HG02623 (cell line): ENCODE measurements at regions not wholly inside any gene's neighbourhood (a gene's known extent, or its start where the extent isn't known, plus 50 kb on each side); places are given as distances from the start of the nearest gene placed in this dataset.

ENCODE experiments used
- ATAC-seq: cut with Tn5 transposase; IDR thresholded peaks from one replicate; pipeline ENCODE4 v1.9.1; 2021; ENCODE audit warnings: moderate library complexity; ENCODE audit not compliant: unreplicated experiment

DNA sequence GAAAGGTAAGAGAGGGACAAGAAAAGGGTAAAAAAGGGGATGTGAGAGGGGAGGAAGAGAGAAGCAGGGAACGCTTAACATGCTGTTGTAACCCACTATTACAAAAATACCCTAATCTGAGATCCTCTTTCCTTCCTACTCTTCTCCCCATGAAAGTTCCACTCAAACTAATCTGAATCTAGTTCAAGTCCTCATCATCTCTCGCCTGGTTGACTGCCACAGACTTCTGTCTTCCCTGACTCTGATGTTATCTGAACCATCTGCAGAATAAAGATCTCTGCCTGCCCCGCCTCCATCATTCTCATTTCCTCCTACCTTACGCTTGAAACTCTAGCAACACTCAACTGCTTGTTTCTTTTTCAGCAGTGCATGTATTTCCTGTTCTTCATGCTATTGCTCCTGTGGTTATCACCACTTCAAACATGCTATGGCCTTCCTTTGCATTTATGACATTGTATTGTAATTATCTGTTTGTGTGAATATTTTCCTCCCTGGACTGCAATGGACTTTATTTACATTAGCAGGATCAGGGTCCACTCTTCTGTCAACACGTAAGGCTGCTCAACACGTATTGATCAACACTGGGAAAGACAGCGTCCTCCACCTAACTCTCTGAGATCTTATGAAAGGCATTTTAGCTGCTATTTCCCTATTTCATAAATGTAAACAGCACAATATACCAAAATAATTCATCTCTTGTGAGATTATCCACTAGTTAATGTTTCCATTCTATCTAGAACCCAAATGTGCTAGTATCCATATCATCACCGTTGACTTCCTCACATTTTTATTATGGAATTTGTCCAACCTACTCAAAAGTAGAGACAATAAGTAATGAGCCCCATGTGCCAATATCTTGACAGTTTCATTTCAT lies 215.5 kb upstream of the USP25 start:
- peak; percentile 98 for ATAC-seq

DNA sequence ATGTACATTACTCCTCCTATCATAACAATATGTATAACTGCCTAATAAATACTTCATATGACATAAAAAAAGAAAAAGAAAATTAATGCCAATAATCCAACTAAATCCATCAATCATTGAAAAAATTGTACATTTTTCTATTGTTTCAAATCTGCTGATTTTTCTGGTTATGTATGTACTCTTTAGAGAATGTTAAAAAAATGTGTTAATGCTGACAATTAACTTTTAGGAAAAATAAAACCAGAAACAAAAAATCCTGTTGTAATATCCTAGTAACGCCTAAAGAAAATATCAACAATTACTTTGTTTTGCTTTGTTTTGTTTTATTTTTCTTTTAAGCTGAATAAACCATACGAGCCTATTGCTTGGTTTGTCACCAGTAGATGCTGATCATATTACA lies 213.9 kb upstream of the USP25 start:
- no peak for ATAC-seq

GRCh38 chr21:15517394-15517793 lies 212.4 kb upstream of the USP25 start:
- ATAC-seq, result no peak

- no peak for ATAC-seq
Measured at GRCh38 chr21:15520811-15521643, 208.8 kb upstream of the USP25 start.

- no peak for ATAC-seq
Measured at GRCh38 chr21:15521644-15522001, 208.2 kb upstream of the USP25 start.

DNA sequence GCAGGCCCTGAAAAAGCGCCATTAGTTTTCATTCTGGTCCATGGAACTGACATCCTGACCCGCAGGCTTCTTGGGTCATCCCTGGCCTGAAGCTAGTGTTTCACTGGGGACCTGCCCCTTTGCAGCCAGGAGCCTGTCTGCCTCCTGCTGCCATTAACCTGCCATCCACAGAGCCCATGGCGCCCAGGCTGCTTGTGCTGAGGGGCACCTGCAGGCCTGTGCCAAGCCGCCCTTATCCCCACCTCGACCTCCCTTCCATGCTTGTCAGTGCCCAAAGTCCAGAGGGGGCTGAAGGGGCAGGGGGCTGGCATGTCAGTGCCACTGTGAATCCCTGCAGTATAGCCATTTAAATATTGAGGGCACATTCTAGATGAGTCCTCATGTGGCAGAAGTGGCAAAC lies 207.6 kb upstream of the USP25 start:
- no peak for ATAC-seq

- no peak for ATAC-seq
Measured at GRCh38 chr21:15524855-15525254, 204.9 kb upstream of the USP25 start.

- ATAC-seq, result no peak
Measured at GRCh38 chr21:15526798-15527197, 203.0 kb upstream of the USP25 start.

GRCh38 chr21:15528346-15528745 lies 201.4 kb upstream of the USP25 start:
- ATAC-seq, result no peak

GRCh38 chr21:15531986-15532385 lies 197.8 kb upstream of the USP25 start:
- ATAC-seq, result no peak

GRCh38 chr21:15533618-15534017 lies 196.2 kb upstream of the USP25 start:
- ATAC-seq, result no peak

DNA sequence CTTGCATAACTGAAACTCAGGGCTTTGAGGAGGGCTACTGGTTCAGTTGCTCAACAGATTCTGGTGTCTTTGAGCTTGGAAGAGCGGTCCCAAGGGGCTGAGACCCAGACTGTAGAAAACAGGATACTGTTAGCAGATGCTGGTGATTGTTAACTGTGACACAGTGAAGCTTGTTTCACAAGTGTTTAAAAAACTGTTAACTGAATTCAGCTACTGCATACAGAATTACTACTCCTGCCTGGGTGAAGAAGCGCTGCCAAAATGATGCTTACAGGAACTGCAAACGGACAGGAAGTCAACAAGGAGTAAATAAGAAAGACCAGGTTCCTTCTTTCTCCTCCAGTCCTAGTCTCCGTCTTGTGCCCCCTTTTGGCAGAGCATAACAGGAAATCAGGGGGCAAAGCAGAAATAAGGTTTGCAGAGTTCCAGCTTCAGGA lies 195.3 kb upstream of the USP25 start:
- no peak for ATAC-seq

DNA sequence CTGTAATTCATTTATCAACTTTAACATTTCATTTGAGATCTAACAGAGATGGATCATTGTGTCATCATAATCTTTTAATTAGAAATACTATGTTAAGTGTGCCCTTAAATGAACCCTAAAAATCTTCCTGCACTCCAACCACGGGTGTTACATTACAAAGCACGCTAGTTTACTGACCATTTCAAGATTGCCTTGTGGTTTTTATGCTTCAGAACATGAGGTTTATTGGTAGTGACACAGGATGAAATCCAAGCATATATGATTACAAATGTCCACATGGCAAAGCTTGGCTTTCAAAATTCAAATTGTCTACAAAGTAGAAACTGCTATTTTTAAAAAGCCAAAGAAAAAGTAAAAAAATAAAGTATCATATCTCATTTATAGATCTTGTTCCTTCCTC lies 190.4 kb upstream of the USP25 start:
- ATAC-seq, result no peak

DNA sequence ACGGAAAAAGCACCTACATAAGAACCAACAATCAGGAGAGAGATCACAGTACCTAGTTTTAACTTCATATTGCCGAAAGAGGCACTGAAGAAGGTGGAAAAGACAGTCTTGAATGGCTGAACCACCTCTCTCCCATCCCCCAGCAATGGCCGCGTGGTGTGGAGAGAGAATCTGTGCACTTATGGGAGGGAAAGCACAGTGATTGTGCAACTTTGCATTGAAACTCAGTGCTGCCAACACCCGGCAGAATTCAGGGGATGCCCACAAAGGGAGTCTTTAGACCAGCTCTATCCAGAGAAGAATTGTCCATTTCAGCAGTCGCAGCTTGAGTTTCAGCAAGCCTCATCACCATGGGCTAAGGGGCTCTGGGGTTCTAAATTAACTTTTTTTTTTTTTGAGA lies 186.3 kb upstream of the USP25 start:
- no peak for ATAC-seq

GRCh38 chr21:15549671-15550070 lies 180.1 kb upstream of the USP25 start:
- ATAC-seq, result no peak

- no peak for ATAC-seq
Measured at GRCh38 chr21:15552914-15553494, 176.8 kb upstream of the USP25 start.

GRCh38 chr21:15557925-15558324 lies 171.9 kb upstream of the USP25 start:
- ATAC-seq, result no peak

- ATAC-seq, result no peak
Measured at GRCh38 chr21:15558884-15559283, 170.9 kb upstream of the USP25 start.

DNA sequence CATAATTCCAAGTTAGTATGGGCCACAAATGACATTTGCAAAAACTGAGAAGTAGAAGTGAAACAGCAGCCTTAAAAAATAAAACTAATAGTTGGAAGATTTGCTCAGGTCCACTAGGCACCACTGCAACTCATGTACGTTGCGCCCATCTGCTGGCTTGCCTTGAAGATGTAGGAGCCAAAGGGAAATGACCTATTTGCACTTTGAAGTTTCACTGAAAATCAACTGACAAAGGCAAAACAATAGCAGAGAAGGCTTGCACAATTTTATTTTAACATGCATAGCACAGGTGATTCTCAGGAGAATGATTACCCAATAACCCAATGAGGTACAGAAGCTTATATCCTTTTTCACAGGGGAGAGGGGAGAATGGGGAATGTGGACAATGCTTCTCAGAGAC lies 170.1 kb upstream of the USP25 start:
- no peak for ATAC-seq

DNA sequence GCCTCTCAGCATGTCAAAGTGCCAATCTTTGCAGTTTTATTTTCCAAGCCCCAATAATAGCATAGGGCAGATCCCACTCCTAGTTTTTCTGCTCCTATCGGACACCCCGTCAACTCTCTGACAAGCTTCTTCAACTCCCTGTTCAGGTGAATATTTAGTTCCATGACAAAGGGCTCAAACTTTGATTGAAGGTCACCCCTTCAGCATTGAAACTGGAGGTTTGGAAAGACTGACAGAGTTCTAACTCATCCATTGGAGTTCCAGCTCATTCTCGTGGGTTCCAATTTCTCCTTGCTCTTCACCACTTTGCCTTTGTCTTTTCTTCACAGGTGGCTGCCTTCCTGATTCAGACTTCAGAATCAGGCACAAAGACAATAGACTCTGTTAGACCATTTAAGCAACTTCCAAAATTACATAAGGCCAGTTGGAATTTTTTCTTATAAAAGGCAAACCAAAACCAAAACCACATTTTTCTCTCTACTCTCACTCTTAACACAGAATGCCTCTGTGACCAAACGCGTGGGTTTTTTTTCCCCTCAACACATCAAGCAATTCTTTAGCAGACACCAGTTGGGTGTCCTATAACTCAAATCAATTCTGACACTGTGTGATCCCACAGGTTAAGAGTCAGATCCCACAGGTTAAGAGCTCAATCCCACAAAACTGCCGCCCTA lies 169.3 kb upstream of the USP25 start:
- ATAC-seq, result no peak

DNA sequence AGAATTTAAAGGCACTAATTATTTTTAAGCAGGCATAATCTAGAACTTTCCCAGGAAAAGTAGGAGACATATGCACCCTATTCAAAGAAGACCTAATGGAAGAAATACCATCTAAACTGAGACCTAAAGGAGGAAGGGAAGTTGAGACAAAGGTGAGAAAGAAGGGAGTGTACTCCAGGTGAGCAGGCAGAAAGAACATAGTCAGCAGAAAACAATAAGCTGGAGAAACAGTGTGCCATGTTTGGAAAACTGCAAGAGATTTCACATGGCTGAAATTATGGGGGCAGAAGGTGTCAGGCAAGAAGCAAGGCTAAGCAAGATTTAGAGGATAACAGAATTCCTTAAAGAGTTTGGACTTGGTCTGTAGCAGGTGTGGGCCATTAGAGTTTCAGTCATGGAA lies 167.0 kb upstream of the USP25 start:
- ATAC-seq, result no peak
